ENCODE measurements at regions not wholly inside any gene's neighbourhood (a gene's known extent, or its start where the extent isn't known, plus 50 kb on each side); places are given as distances from the start of the nearest gene placed in this dataset.

DNA sequence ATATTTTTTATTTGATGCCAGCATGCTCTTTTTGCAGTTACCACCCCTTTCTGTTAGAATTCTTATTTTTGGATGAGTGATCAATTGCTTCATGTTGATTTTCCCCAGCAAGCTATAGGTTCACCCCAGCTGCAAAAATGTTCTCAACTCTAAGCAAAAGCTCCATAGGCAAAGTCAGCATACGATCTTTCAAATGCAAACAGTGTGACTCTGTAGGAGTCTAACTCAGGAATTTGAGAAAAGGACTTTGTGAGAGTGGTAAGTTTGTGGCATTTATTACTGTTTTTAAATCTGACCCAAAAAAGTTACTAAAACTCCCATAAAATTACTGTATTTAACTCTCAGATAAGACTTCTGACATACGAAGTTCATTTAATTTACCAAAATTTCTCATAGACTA lies 134.9 kb upstream of the HSF2 start:
- ChIA-PET POLR2A (no interaction called here), CTCF (interaction anchor here (0.7 kb wide), 1 partner anchor 29 kb away, joined by 3 read pairs; no protein-coding TSS in a partner anchor)
- Histone ChIP-seq H3K9me3 (ENCODE audit: control insufficient read depth, insufficient read depth, low read depth, low read length) (no peaks in the 10 kb centered on the region), H3K27ac (ENCODE audit: extremely low read depth, low read depth, low read length) (no peak overlapping the region), H3K36me3 (ENCODE audit: control insufficient read depth in 2 of 2, insufficient read depth in 1 of 2, low read length in 2 of 2) (no peaks in the 10 kb centered on the region), H3K4me3 (ENCODE audit: low read depth, low read length) (no peak overlapping the region), H3K4me1 (ENCODE audit: control insufficient read depth, insufficient read depth, low read length) (no peaks in the 10 kb centered on the region)
- TF ChIP-seq SP3 (tag by site-specific recombination; IDR thresholded peaks at IDR 0.05) (no peak), ZBTB17 (tag by site-specific recombination; IDR thresholded peaks at IDR 0.05) (no peak), ZNF239 (tag by site-specific recombination; IDR thresholded peaks at IDR 0.05) (no peak), ZNF585B (tag by site-specific recombination; IDR thresholded peaks at IDR 0.05) (no peak), ZNF404 (tag by site-specific recombination; IDR thresholded peaks at IDR 0.05) (no peak), ZNF433 (tag by site-specific recombination; IDR thresholded peaks at IDR 0.05; ENCODE audit: low read depth) (no peak), GLI2 (tag by site-specific recombination; IDR thresholded peaks at IDR 0.05; ENCODE audit: borderline replicate concordance, low read depth) (no peak), BCL11A (tag by site-specific recombination; IDR thresholded peaks at IDR 0.05; ENCODE audit: low read depth) (no peak), ZFP41 (tag by site-specific recombination; IDR thresholded peaks at IDR 0.05; ENCODE audit: borderline replicate concordance) (no peak)
- TF ChIP-seq, protein P1, sequence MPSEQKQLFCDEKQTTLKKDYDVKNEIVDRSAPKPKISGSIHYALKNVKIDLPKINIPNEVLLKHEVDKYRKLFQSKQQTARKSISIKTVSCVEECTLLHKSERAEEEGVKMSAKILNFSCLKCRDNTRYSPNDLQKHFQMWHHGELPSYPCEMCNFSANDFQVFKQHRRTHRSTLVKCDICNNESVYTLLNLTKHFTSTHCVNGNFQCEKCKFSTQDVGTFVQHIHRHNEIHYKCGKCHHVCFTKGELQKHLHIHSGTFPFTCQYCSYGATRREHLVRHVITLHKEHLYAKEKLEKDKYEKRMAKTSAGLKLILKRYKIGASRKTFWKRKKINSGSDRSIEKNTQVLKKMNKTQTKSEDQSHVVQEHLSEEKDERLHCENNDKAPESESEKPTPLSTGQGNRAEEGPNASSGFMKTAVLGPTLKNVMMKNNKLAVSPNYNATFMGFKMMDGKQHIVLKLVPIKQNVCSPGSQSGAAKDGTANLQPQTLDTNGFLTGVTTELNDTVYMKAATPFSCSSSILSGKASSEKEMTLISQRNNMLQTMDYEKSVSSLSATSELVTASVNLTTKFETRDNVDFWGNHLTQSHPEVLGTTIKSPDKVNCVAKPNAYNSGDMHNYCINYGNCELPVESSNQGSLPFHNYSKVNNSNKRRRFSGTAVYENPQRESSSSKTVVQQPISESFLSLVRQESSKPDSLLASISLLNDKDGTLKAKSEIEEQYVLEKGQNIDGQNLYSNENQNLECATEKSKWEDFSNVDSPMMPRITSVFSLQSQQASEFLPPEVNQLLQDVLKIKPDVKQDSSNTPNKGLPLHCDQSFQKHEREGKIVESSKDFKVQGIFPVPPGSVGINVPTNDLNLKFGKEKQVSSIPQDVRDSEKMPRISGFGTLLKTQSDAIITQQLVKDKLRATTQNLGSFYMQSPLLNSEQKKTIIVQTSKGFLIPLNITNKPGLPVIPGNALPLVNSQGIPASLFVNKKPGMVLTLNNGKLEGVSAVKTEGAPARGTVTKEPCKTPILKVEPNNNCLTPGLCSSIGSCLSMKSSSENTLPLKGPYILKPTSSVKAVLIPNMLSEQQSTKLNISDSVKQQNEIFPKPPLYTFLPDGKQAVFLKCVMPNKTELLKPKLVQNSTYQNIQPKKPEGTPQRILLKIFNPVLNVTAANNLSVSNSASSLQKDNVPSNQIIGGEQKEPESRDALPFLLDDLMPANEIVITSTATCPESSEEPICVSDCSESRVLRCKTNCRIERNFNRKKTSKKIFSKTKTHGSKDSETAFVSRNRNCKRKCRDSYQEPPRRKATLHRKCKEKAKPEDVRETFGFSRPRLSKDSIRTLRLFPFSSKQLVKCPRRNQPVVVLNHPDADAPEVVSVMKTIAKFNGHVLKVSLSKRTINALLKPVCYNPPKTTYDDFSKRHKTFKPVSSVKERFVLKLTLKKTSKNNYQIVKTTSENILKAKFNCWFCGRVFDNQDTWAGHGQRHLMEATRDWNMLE (tag by site-specific recombination; conservative IDR thresholded peaks at IDR 0.05; ENCODE audit: low read depth), result no peak
- TF ChIP-seq, protein P2, sequence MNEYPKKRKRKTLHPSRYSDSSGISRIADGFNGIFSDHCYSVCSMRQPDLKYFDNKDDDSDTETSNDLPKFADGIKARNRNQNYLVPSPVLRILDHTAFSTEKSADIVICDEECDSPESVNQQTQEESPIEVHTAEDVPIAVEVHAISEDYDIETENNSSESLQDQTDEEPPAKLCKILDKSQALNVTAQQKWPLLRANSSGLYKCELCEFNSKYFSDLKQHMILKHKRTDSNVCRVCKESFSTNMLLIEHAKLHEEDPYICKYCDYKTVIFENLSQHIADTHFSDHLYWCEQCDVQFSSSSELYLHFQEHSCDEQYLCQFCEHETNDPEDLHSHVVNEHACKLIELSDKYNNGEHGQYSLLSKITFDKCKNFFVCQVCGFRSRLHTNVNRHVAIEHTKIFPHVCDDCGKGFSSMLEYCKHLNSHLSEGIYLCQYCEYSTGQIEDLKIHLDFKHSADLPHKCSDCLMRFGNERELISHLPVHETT (tag by site-specific recombination; IDR thresholded peaks at IDR 0.05), result no peak

DNA sequence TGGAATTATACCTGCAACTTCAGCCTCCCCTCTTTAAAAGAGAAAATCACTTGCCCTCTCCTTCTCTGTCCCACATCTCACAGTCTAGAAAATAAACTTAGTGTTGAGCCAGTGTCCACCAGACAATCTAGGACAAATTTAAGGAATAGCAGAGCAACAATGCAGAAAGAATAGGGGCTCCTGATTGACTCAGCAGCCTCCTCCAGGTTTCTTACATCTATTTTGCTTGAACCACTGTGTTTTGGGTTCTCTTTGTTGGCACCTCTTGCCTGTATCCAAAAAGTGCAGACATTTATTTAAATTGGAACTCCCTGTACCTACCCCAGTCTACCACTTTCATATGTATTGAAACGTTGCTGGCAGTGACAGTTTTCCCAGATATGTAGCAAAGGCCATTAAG lies 133.7 kb upstream of the HSF2 start:
- H3K36me3 ChIP-seq (ENCODE audit: control insufficient read depth in 2 of 2, insufficient read depth in 1 of 2, low read length in 2 of 2), result no peaks in the 10 kb centered on the region
- H3K27ac ChIP-seq (ENCODE audit: extremely low read depth, low read depth, low read length), result no peak overlapping the region
- TF ChIP-seq KLF9 (tag by site-specific recombination; IDR thresholded peaks at IDR 0.05; ENCODE audit: low read depth), result no peak
- TF ChIP-seq ZNF266 (tag by site-specific recombination; IDR thresholded peaks at IDR 0.05; ENCODE audit: low read depth), result no peak
- no peak for TF ChIP-seq ZNF121 (tag by site-specific recombination; IDR thresholded peaks at IDR 0.05)
- no peak for TF ChIP-seq ZNF610 (tag by site-specific recombination; IDR thresholded peaks at IDR 0.05; ENCODE audit: borderline replicate concordance)
- no peak for TF ChIP-seq ZNF707 (tag by site-specific recombination; IDR thresholded peaks at IDR 0.05)
- TF ChIP-seq ZIC2 (tag by site-specific recombination; IDR thresholded peaks at IDR 0.05), result no peak
- TF ChIP-seq ZFP69B (tag by site-specific recombination; IDR thresholded peaks at IDR 0.05), result no peak
- TF ChIP-seq IKZF3 (tag by site-specific recombination; IDR thresholded peaks at IDR 0.05), result no peak
- H3K4me3 ChIP-seq (ENCODE audit: low read depth, low read length), result no peak overlapping the region
- ChIA-PET POLR2A (no interaction called here), CTCF (interaction anchor here (0.8 kb wide), 1 partner anchor 1435 kb away, joined by 3 read pairs; no protein-coding TSS in a partner anchor)
- no peaks in the 10 kb centered on the region for H3K9me3 ChIP-seq (ENCODE audit: control insufficient read depth, insufficient read depth, low read depth, low read length)
- H3K4me1 ChIP-seq (ENCODE audit: control insufficient read depth, insufficient read depth, low read length), result no peaks in the 10 kb centered on the region
